ENCODE measurements at regions not wholly inside any gene's neighbourhood (a gene's known extent, or its start where the extent isn't known, plus 50 kb on each side); places are given as distances from the start of the nearest gene placed in this dataset.

GRCh38 chr6:4625557-4625956 is 150.6 kb upstream of the CDYL start:
- no peak for TF ChIP-seq EP300 (IDR thresholded peaks at IDR 0.05)
- no peak for TF ChIP-seq POLR2A (IDR thresholded peaks at IDR 0.05; ENCODE audit: low read depth)
- TF ChIP-seq POLR2AphosphoS5 (IDR thresholded peaks at IDR 0.05): no peak
- no peak for TF ChIP-seq CTCF (IDR thresholded peaks at IDR 0.05)
- no peak for DNase-seq (ENCODE audit: extremely low spot score)
- Histone ChIP-seq H3K27ac (replicated peaks in 1 of 4) (no peak overlapping the region), H3K27me3 (no peaks in the 10 kb centered on the region), H3K4me3 (no peak overlapping the region), H3K9me3 (peaks cover 0 to 21% (median 19%) of the 10 kb centered on the region in 4 donors), H3K36me3 (no peaks in the 10 kb centered on the region), H3K4me1 (no peaks in the 10 kb centered on the region)
- 89% methylated on average over 6 of the region's 6 CpGs for WGBS
- intact Hi-C loops (cut with DNase I): no loop called here

- no peak for DNase-seq (ENCODE audit: extremely low spot score)
- Histone ChIP-seq H3K4me3 (no peak overlapping the region), H3K9me3 (peaks cover 0 to 13% (median 13%) of the 10 kb centered on the region in 4 donors), H3K4me1 (no peaks in the 10 kb centered on the region), H3K36me3 (no peaks in the 10 kb centered on the region), H3K27ac (replicated peaks in 1 of 4) (no peak overlapping the region), H3K27me3 (no peaks in the 10 kb centered on the region)
- TF ChIP-seq CTCF (IDR thresholded peaks at IDR 0.05): no peak
- intact Hi-C loops (cut with DNase I): no loop called here
- WGBS: 87% methylated on average over 7 of the region's 7 CpGs
Observed at GRCh38 chr6:4624726-4625125, 151.5 kb upstream of the CDYL start.

- no peaks in the 10 kb centered on the region for H3K9me3 ChIP-seq
- intact Hi-C loops (cut with DNase I): no loop called here
- peaks cover 0 to 7% (median 2%) of the 10 kb centered on the region in 4 donors for H3K4me1 ChIP-seq
- H3K27me3 ChIP-seq: no peaks in the 10 kb centered on the region
- H3K4me3 ChIP-seq: no peak overlapping the region
- H3K27ac ChIP-seq (replicated peaks in 1 of 4): no peak overlapping the region
- 85% methylated on average over 12 of the region's 12 CpGs for WGBS
- no peak for DNase-seq (ENCODE audit: extremely low spot score)
- H3K36me3 ChIP-seq: no peaks in the 10 kb centered on the region
- TF ChIP-seq CTCF (IDR thresholded peaks at IDR 0.05): no peak
- TF ChIP-seq POLR2AphosphoS5 (IDR thresholded peaks at IDR 0.05): no peak
- no peak for TF ChIP-seq EP300 (IDR thresholded peaks at IDR 0.05)
- TF ChIP-seq POLR2A (IDR thresholded peaks at IDR 0.05; ENCODE audit: low read depth): no peak
Observed at GRCh38 chr6:4620284-4621151, 155.7 kb upstream of the CDYL start.

- Histone ChIP-seq H3K4me3 (no peak overlapping the region), H3K9me3 (no peaks in the 10 kb centered on the region), H3K4me1 (peaks cover 21 to 30% (median 21%) of the 10 kb centered on the region in 4 donors), H3K27me3 (no peaks in the 10 kb centered on the region), H3K36me3 (no peaks in the 10 kb centered on the region), H3K27ac (replicated peaks in 1 of 4) (no peak overlapping the region)
- WGBS: 92% methylated on average over 8 of the region's 8 CpGs
- intact Hi-C loops (cut with DNase I): no loop called here
- DNase-seq (ENCODE audit: extremely low spot score): no peak
- TF ChIP-seq POLR2AphosphoS5 (IDR thresholded peaks at IDR 0.05) (no peak), CTCF (IDR thresholded peaks at IDR 0.05) (no peak), POLR2A (IDR thresholded peaks at IDR 0.05; ENCODE audit: low read depth) (no peak), EP300 (IDR thresholded peaks at IDR 0.05) (no peak)
Observed at GRCh38 chr6:4616311-4616710, 159.9 kb upstream of the CDYL start.

GRCh38 chr6:4615891-4616290 is 160.3 kb upstream of the CDYL start:
- Histone ChIP-seq H3K27ac (replicated peaks in 1 of 4) (no peak overlapping the region), H3K36me3 (no peaks in the 10 kb centered on the region), H3K27me3 (no peaks in the 10 kb centered on the region), H3K4me1 (peaks cover 25 to 34% (median 25%) of the 10 kb centered on the region in 4 donors), H3K9me3 (no peaks in the 10 kb centered on the region), H3K4me3 (no peak overlapping the region)
- intact Hi-C loops (cut with DNase I): no loop called here
- DNase-seq (ENCODE audit: extremely low spot score): no peak
- TF ChIP-seq CTCF (IDR thresholded peaks at IDR 0.05) (no peak), POLR2AphosphoS5 (IDR thresholded peaks at IDR 0.05) (peak; percentile 26 to 27), POLR2A (IDR thresholded peaks at IDR 0.05; ENCODE audit: low read depth) (no peak)
- 39% methylated on average over 3 of the region's 3 CpGs for WGBS
